IMR-90 (cell line): ENCODE measurements at regions not wholly inside any gene's neighbourhood (a gene's known extent, or its start where the extent isn't known, plus 50 kb on each side); places are given as distances from the start of the nearest gene placed in this dataset.

Experiments used
- ATAC-seq: fragments of 200-7000 bp; cut with Tn5 transposase; 2 replicates; pipeline ENCODE4 v1.9.1; 2020; ENCODE audit warnings: low read depth, mild to moderate bottlenecking, moderate library complexity
- BruUV-seq: library from RNA; stranded (reverse); fragments of 400-500 nt; replicated peaks from 2 replicates; lab custom pipeline; 2021; lab: Mats Ljungman, UMichigan
- CTCF ChIA-PET: fragments of 300-600 bp; formaldehyde crosslinking; extraction: SDS; loops from one replicate; lab custom pipeline; 2021; ENCODE audit warnings: antibody characterized with exemption; lab: Yijun Ruan, JAX
- POLR2A ChIA-PET: fragments of 300-600 bp; sonication (Branson Sonifier 250); formaldehyde crosslinking; loops from one replicate; lab custom pipeline; 2022; ENCODE audit warnings: antibody characterized with exemption; ENCODE audit not compliant: unreplicated experiment; lab: Charles Lee
- DNase-seq: peaks from one replicate; pipeline ENCODE4 v3.0.0; 2013
- H2AFZ ChIP-seq: replicated peaks from 2 replicates; pipeline ENCODE3; 2013; ENCODE audit warnings: low read length, mild to moderate bottlenecking; ENCODE audit not compliant: poor library complexity
- H2AK5ac ChIP-seq: 2 replicates; pipeline ENCODE4 v1.6.1; 2013; ENCODE audit warnings: low read depth, low read length, inconsistent platforms
- H2AK9ac ChIP-seq: replicated peaks from 2 replicates; pipeline ENCODE3; 2013; ENCODE audit warnings: mild to moderate bottlenecking, low read depth, low read length, moderate library complexity; ENCODE audit not compliant: poor library complexity
- H2BK120ac ChIP-seq: 2 replicates; pipeline ENCODE4 v1.6.1; 2013; ENCODE audit warnings: low read depth, low read length, inconsistent platforms
- H2BK15ac ChIP-seq: 3 replicates; pipeline ENCODE4 v1.6.1; 2013; ENCODE audit warnings: low read depth, low read length, inconsistent platforms
- H2BK20ac ChIP-seq: 2 replicates; pipeline ENCODE4 v1.6.1; 2013; ENCODE audit warnings: low read depth, mild to moderate bottlenecking, inconsistent platforms, low read length, moderate library complexity
- H2BK5ac ChIP-seq: 2 replicates; pipeline ENCODE4 v1.6.1; 2013; ENCODE audit warnings: mild to moderate bottlenecking, low read depth, low read length, inconsistent platforms; ENCODE audit not compliant: poor library complexity, severe bottlenecking
- H3K14ac ChIP-seq: replicated peaks from 2 replicates; pipeline ENCODE4 v1.6.1; 2013; ENCODE audit warnings: low read depth, low read length, inconsistent platforms
- H3K18ac ChIP-seq: 2 replicates; pipeline ENCODE4 v1.6.1; 2013; ENCODE audit warnings: low read depth, low read length, control low read depth
- H3K23ac ChIP-seq: 2 replicates; pipeline ENCODE4 v1.6.1; 2013; ENCODE audit warnings: low read depth, low read length, inconsistent platforms
- H3K27ac ChIP-seq: 2 replicates; pipeline ENCODE4 v1.5.1; 2013; ENCODE audit warnings: mild to moderate bottlenecking, control low read depth, low read length; ENCODE audit not compliant: insufficient read depth
- H3K27me3 ChIP-seq: 2 replicates; pipeline ENCODE4 v1.6.1; 2013; ENCODE audit warnings: low read length; ENCODE audit not compliant: control insufficient read depth, insufficient read depth
- H3K36me3 ChIP-seq: 2 replicates; pipeline ENCODE4 v1.6.1; 2013; ENCODE audit warnings: low read length, mixed read lengths; ENCODE audit not compliant: control insufficient read depth, insufficient read depth
- H3K4ac ChIP-seq: 2 replicates; pipeline ENCODE4 v1.6.1; 2013; ENCODE audit warnings: low read depth, low read length, inconsistent platforms
- H3K4me1 ChIP-seq: 2 replicates; pipeline ENCODE4 v1.6.1; 2013; ENCODE audit warnings: low read length, mixed read lengths; ENCODE audit not compliant: control insufficient read depth, insufficient read depth
- H3K4me2 ChIP-seq: 2 replicates; pipeline ENCODE4 v1.6.1; 2013; ENCODE audit warnings: low read depth, mild to moderate bottlenecking, control low read depth, low read length, moderate library complexity
- H3K4me3 ChIP-seq: 2 replicates; pipeline ENCODE4 v1.5.1; 2013; ENCODE audit warnings: low read depth, mild to moderate bottlenecking, control low read depth, low read length, moderate library complexity; ENCODE audit not compliant: insufficient read depth
- H3K56ac ChIP-seq: 2 replicates; pipeline ENCODE4 v1.6.1; 2013; ENCODE audit warnings: low read length, inconsistent platforms; ENCODE audit not compliant: insufficient read depth; ENCODE audit errors: extremely low read depth
- H3K79me1 ChIP-seq, 2 experiments: 2 replicates each; pipeline ENCODE4 v1.6.1; 2013; ENCODE audit warnings: low read length in 2 of 2, inconsistent platforms in 1 of 2, low read depth in 1 of 2
- H3K9ac ChIP-seq: 2 replicates; pipeline ENCODE4 v1.6.1; 2013; ENCODE audit warnings: low read depth, low read length, control low read depth
- H3K9me1 ChIP-seq: 2 replicates; pipeline ENCODE4 v1.6.1; 2013; ENCODE audit warnings: low read length, inconsistent platforms; ENCODE audit not compliant: insufficient read depth
- H3K9me3 ChIP-seq: 2 replicates; pipeline ENCODE4 v1.6.1; 2013; ENCODE audit warnings: low read length; ENCODE audit not compliant: control insufficient read depth, insufficient read depth
- H4K20me1 ChIP-seq: 2 replicates; pipeline ENCODE4 v1.6.1; 2013; ENCODE audit warnings: low read length, inconsistent platforms; ENCODE audit not compliant: insufficient read depth
- H4K5ac ChIP-seq: 2 replicates; pipeline ENCODE4 v1.6.1; 2013; ENCODE audit warnings: mild to moderate bottlenecking, low read depth, low read length, control low read depth
- H4K8ac ChIP-seq, 2 experiments: 2 replicates each; pipeline ENCODE4 v1.6.1; 2013; ENCODE audit warnings: low read depth in 2 of 2, low read length in 2 of 2, control low read depth in 1 of 2, inconsistent platforms in 1 of 2
- H4K91ac ChIP-seq: 2 replicates; pipeline ENCODE4 v1.6.1; 2013; ENCODE audit warnings: low read depth, low read length, inconsistent platforms; ENCODE audit not compliant: insufficient read depth
- MAFK ChIP-seq: IDR thresholded peaks from 2 replicates; pipeline ENCODE4 v1.6.1; 2012; ENCODE audit warnings: low read depth, low read length, improper control_type of control experiment
- WGBS, 2 experiments: methylation state at CpG; one replicate each; pipeline versions ENCODE4 v1.1.5 to v1.1.7; 2013; ENCODE audit warnings: missing lambda C conversion rate in 2 of 2; ENCODE audit not compliant: insufficient read length in 1 of 2; ENCODE audit errors: extremely low coverage in 2 of 2; 5-methylcytosine and 5-hydroxymethylcytosine counted together
- dilution Hi-C: fragments of 300-500 bp; cut with HindIII; formaldehyde crosslinking; loops from one replicate; pipeline ENCODE4 v1.14.3; 2018; ENCODE audit warnings: low sequenced_read_pairs; ENCODE audit not compliant: unreplicated experiment
- in situ Hi-C: fragments of 300-500 bp; cut with MboI; formaldehyde crosslinking; loops from 3 replicates; pipeline ENCODE4 v1.14.3; 2019; ENCODE audit warnings: low sequenced_read_pairs, inconsistent platforms, mixed read lengths
- intact Hi-C: fragments of 100-400 bp; cut with micrococcal nuclease; formaldehyde crosslinking; loops from 2 replicates; pipeline ENCODE4 v1.10.0; 2022

GRCh38 chr7:114242992-114243507 is 171.6 kb upstream of the FOXP2 start:
- Histone ChIP-seq H2BK15ac (no peak overlapping the region), H4K5ac (no peak overlapping the region), H4K8ac (no peak overlapping the region), H3K4me1 (no peaks in the 10 kb centered on the region), H2AK9ac (no peak overlapping the region), H3K18ac (no peak overlapping the region), H3K9me3 (no peaks in the 10 kb centered on the region), H3K4ac (no peak overlapping the region), H2AK5ac (no peak overlapping the region), H3K9ac (no peak overlapping the region), H3K36me3 (no peaks in the 10 kb centered on the region), H3K14ac (no peak overlapping the region), H2BK120ac (no peak overlapping the region), H4K91ac (no peak overlapping the region), H3K56ac (no peak overlapping the region), H2AFZ (no peak overlapping the region), H3K4me3 (no peak overlapping the region), H4K20me1 (no peaks in the 10 kb centered on the region), H3K4me2 (no peak overlapping the region), H3K23ac (no peak overlapping the region), H3K79me1 (no peaks in the 10 kb centered on the region), H2BK5ac (no peak overlapping the region), H3K9me1 (no peaks in the 10 kb centered on the region), H3K27me3 (no peaks in the 10 kb centered on the region), H2BK20ac (no peak overlapping the region), H3K27ac (no peak overlapping the region)
- CTCF ChIA-PET: no interaction called here
- no peak for TF ChIP-seq MAFK
- WGBS, 2 experiments: no CpG with 5 or more reads among the region's 2 CpGs
- no TSS peak for BruUV-seq
- no peak for DNase-seq
- ATAC-seq: no peak
- dilution Hi-C loops: no loop called here
- in situ Hi-C loops: no loop called here
- POLR2A ChIA-PET: no interaction called here
- intact Hi-C loops: no loop called here
